Activated CD4-positive, alpha-beta T cell treated with anti-CD3 and anti-CD28 coated beads, Interleukin-2, amount 10 ng/mL, durations not matched to agents 7 days and 5 days (primary cell): ENCODE measurements at regions not wholly inside any gene's neighbourhood (a gene's known extent, or its start where the extent isn't known, plus 50 kb on each side); places are given as distances from the start of the nearest gene placed in this dataset.

Experiments
- CTCF ChIA-PET: fragments of 350-600 bp; sonication (Branson Sonifier 250); formaldehyde crosslinking; loops from one replicate; lab custom pipeline; 2021; ENCODE audit warnings: antibody characterized with exemption; lab: Charles Lee
- POLR2A ChIA-PET: fragments of 350-600 bp; sonication (Branson Sonifier 250); formaldehyde crosslinking; loops from one replicate; lab custom pipeline; 2021; ENCODE audit warnings: antibody characterized with exemption; lab: Charles Lee
- DNase-seq: peaks from one replicate; pipeline ENCODE4 v3.0.0-alpha.2; 2020
- H3K27ac Mint-ChIP-seq: one replicate; pipeline ENCODE4 v1.8.0; 2021; ENCODE audit warnings: mild to moderate bottlenecking, moderate library complexity, mixed read lengths
- H3K27me3 Mint-ChIP-seq: one replicate; pipeline ENCODE4 v1.8.0; 2021; ENCODE audit warnings: mixed read lengths
- H3K36me3 Mint-ChIP-seq: one replicate; pipeline ENCODE4 v1.8.0; 2021; ENCODE audit warnings: low read depth, mixed read lengths
- H3K4me1 Mint-ChIP-seq: one replicate; pipeline ENCODE4 v1.8.0; 2021; ENCODE audit warnings: mixed read lengths
- H3K4me3 Mint-ChIP-seq: one replicate; pipeline ENCODE4 v1.8.0; 2021; ENCODE audit warnings: mild to moderate bottlenecking, moderate library complexity, mixed read lengths
- H3K9me3 Mint-ChIP-seq: one replicate; pipeline ENCODE4 v1.8.0; 2021; ENCODE audit warnings: mixed read lengths

GRCh38 chr13:69601661-69602060 lies 506.0 kb upstream of the ATXN8OS start:
- H3K9me3 Mint-ChIP-seq = peaks cover 10% of the 10 kb centered on the region
- no peak overlapping the region for H3K27ac Mint-ChIP-seq

GRCh38 chr13:69600811-69601210 lies 506.8 kb upstream of the ATXN8OS start:
- Mint-ChIP-seq H3K9me3 (peaks cover 5% of the 10 kb centered on the region), H3K36me3 (no peaks in the 10 kb centered on the region), H3K27me3 (no peaks in the 10 kb centered on the region), H3K4me3 (no peak overlapping the region), H3K4me1 (no peaks in the 10 kb centered on the region), H3K27ac (no peak overlapping the region)
- ChIA-PET CTCF (no interaction called here), POLR2A (no interaction called here)
- DNase-seq = no peak

More at GRCh38 chr13:69601661-69602060, 506.0 kb upstream of the ATXN8OS start:
- DNase-seq = no peak
- H3K36me3 Mint-ChIP-seq = no peaks in the 10 kb centered on the region
- CTCF ChIA-PET = no interaction called here
- no peaks in the 10 kb centered on the region for H3K27me3 Mint-ChIP-seq
- no peaks in the 10 kb centered on the region for H3K4me1 Mint-ChIP-seq
- POLR2A ChIA-PET = no interaction called here
- H3K4me3 Mint-ChIP-seq = no peak overlapping the region

GRCh38 chr13:69597088-69597487 lies 510.5 kb upstream of the ATXN8OS start:
- no peaks in the 10 kb centered on the region for H3K36me3 Mint-ChIP-seq
- H3K4me1 Mint-ChIP-seq = no peaks in the 10 kb centered on the region
- H3K4me3 Mint-ChIP-seq = no peak overlapping the region
- no peak overlapping the region for H3K27ac Mint-ChIP-seq
- ChIA-PET POLR2A (no interaction called here), CTCF (no interaction called here)
- H3K9me3 Mint-ChIP-seq = no peaks in the 10 kb centered on the region
- no peak for DNase-seq
- no peaks in the 10 kb centered on the region for H3K27me3 Mint-ChIP-seq

- POLR2A ChIA-PET = no interaction called here
- Mint-ChIP-seq H3K9me3 (no peaks in the 10 kb centered on the region), H3K36me3 (no peaks in the 10 kb centered on the region), H3K4me1 (no peaks in the 10 kb centered on the region), H3K27ac (no peak overlapping the region), H3K4me3 (no peak overlapping the region), H3K27me3 (no peaks in the 10 kb centered on the region)
- CTCF ChIA-PET = no interaction called here
- no peak for DNase-seq
These were observed 512.4 kb upstream of the ATXN8OS start for GRCh38 chr13:69595181-69595580.

GRCh38 chr13:69591437-69591836 lies 516.2 kb upstream of the ATXN8OS start:
- no peak for DNase-seq
- no peaks in the 10 kb centered on the region for H3K27me3 Mint-ChIP-seq
- no peaks in the 10 kb centered on the region for H3K36me3 Mint-ChIP-seq
- no peak overlapping the region for H3K27ac Mint-ChIP-seq
- CTCF ChIA-PET = no interaction called here
- peaks cover 6% of the 10 kb centered on the region for H3K9me3 Mint-ChIP-seq
- H3K4me1 Mint-ChIP-seq = no peaks in the 10 kb centered on the region
- POLR2A ChIA-PET = no interaction called here
- no peak overlapping the region for H3K4me3 Mint-ChIP-seq

- POLR2A ChIA-PET = no interaction called here
- no peak for DNase-seq
These were observed 517.9 kb upstream of the ATXN8OS start for GRCh38 chr13:69589531-69590235.

GRCh38 chr13:69585656-69586055 lies 522.0 kb upstream of the ATXN8OS start:
- H3K9me3 Mint-ChIP-seq = peaks cover 6% of the 10 kb centered on the region
- CTCF ChIA-PET = no interaction called here
- POLR2A ChIA-PET = no interaction called here
- no peak overlapping the region for H3K27ac Mint-ChIP-seq
- no peaks in the 10 kb centered on the region for H3K4me1 Mint-ChIP-seq
- no peak for DNase-seq
- no peaks in the 10 kb centered on the region for H3K36me3 Mint-ChIP-seq
- no peaks in the 10 kb centered on the region for H3K27me3 Mint-ChIP-seq
- H3K4me3 Mint-ChIP-seq = no peak overlapping the region

More at GRCh38 chr13:69589531-69590235, 517.9 kb upstream of the ATXN8OS start:
- CTCF ChIA-PET = no interaction called here
- H3K27me3 Mint-ChIP-seq = no peaks in the 10 kb centered on the region
- H3K9me3 Mint-ChIP-seq = peaks cover 6% of the 10 kb centered on the region
- H3K4me1 Mint-ChIP-seq = no peaks in the 10 kb centered on the region
- H3K4me3 Mint-ChIP-seq = no peak overlapping the region
- no peaks in the 10 kb centered on the region for H3K36me3 Mint-ChIP-seq
- H3K27ac Mint-ChIP-seq = no peak overlapping the region

GRCh38 chr13:69580255-69580654 lies 527.4 kb upstream of the ATXN8OS start:
- no peaks in the 10 kb centered on the region for H3K27me3 Mint-ChIP-seq
- DNase-seq = no peak
- no peak overlapping the region for H3K27ac Mint-ChIP-seq
- H3K9me3 Mint-ChIP-seq = no peaks in the 10 kb centered on the region
- no peaks in the 10 kb centered on the region for H3K36me3 Mint-ChIP-seq
- POLR2A ChIA-PET = interaction anchor here (0.6 kb wide), 1 partner anchor 646 kb away, joined by 3 read pairs; no protein-coding TSS in a partner anchor
- H3K4me1 Mint-ChIP-seq = no peaks in the 10 kb centered on the region
- no peak overlapping the region for H3K4me3 Mint-ChIP-seq
- CTCF ChIA-PET = no interaction called here

- no peaks in the 10 kb centered on the region for H3K9me3 Mint-ChIP-seq
- no peaks in the 10 kb centered on the region for H3K36me3 Mint-ChIP-seq
- ChIA-PET POLR2A (no interaction called here), CTCF (no interaction called here)
- H3K4me1 Mint-ChIP-seq = no peaks in the 10 kb centered on the region
- no peak overlapping the region for H3K27ac Mint-ChIP-seq
- H3K27me3 Mint-ChIP-seq = no peaks in the 10 kb centered on the region
- H3K4me3 Mint-ChIP-seq = no peak overlapping the region
- no peak for DNase-seq
These were observed 528.3 kb upstream of the ATXN8OS start for GRCh38 chr13:69579351-69579750.

GRCh38 chr13:69571606-69572323 lies 535.9 kb upstream of the ATXN8OS start:
- Mint-ChIP-seq H3K36me3 (no peaks in the 10 kb centered on the region), H3K9me3 (no peaks in the 10 kb centered on the region), H3K4me3 (no peak overlapping the region), H3K4me1 (no peaks in the 10 kb centered on the region), H3K27ac (no peak overlapping the region), H3K27me3 (no peaks in the 10 kb centered on the region)
- CTCF ChIA-PET = no interaction called here
- DNase-seq = no peak
- POLR2A ChIA-PET = no interaction called here

- no peak overlapping the region for H3K27ac Mint-ChIP-seq
- DNase-seq = no peak
- ChIA-PET CTCF (no interaction called here), POLR2A (no interaction called here)
- H3K4me3 Mint-ChIP-seq = no peak overlapping the region
- no peaks in the 10 kb centered on the region for H3K36me3 Mint-ChIP-seq
- no peaks in the 10 kb centered on the region for H3K4me1 Mint-ChIP-seq
- no peaks in the 10 kb centered on the region for H3K9me3 Mint-ChIP-seq
- H3K27me3 Mint-ChIP-seq = no peaks in the 10 kb centered on the region
These were observed 540.1 kb upstream of the ATXN8OS start for GRCh38 chr13:69567514-69567913.

- CTCF ChIA-PET = no interaction called here
- Mint-ChIP-seq H3K27me3 (no peaks in the 10 kb centered on the region), H3K36me3 (no peaks in the 10 kb centered on the region), H3K4me1 (no peaks in the 10 kb centered on the region), H3K27ac (no peak overlapping the region), H3K4me3 (no peak overlapping the region), H3K9me3 (peaks cover under 1% of the 10 kb centered on the region)
- POLR2A ChIA-PET = no interaction called here
- no peak for DNase-seq
These were observed 541.4 kb upstream of the ATXN8OS start for GRCh38 chr13:69566104-69566716.

- no peak for DNase-seq
- Mint-ChIP-seq H3K9me3 (peaks cover 4% of the 10 kb centered on the region), H3K4me1 (no peaks in the 10 kb centered on the region), H3K27ac (no peak overlapping the region), H3K27me3 (no peaks in the 10 kb centered on the region), H3K4me3 (no peak overlapping the region), H3K36me3 (no peaks in the 10 kb centered on the region)
- ChIA-PET CTCF (no interaction called here), POLR2A (no interaction called here)
These were observed 542.3 kb upstream of the ATXN8OS start for GRCh38 chr13:69565334-69565733.
